H9 (cell line): ENCODE measurements at regions not wholly inside any gene's neighbourhood (a gene's known extent, or its start where the extent isn't known, plus 50 kb on each side); places are given as distances from the start of the nearest gene placed in this dataset.

ENCODE experiments used
- DNase-seq: peaks from one replicate; pipeline ENCODE4 v3.0.0-alpha.2; 2017
- H2AFZ ChIP-seq: one replicate; pipeline ENCODE4 v1.6.1; 2013; ENCODE audit warnings: mild to moderate bottlenecking, low read length, control low read depth, moderate library complexity
- H2AK5ac ChIP-seq: 2 replicates; pipeline ENCODE4 v1.6.1; 2013; ENCODE audit warnings: low read length, control low read depth, mixed read lengths; ENCODE audit not compliant: insufficient read length
- H2BK120ac ChIP-seq: one replicate; pipeline ENCODE4 v1.6.1; 2013; ENCODE audit warnings: low read depth, mild to moderate bottlenecking, low read length, control low read depth, inconsistent platforms; ENCODE audit not compliant: poor library complexity, severe bottlenecking
- H2BK12ac ChIP-seq: 2 replicates; pipeline ENCODE4 v1.6.1; 2013; ENCODE audit warnings: low read length, control low read depth, mixed read lengths, low read depth; ENCODE audit not compliant: insufficient read length
- H2BK15ac ChIP-seq: 2 replicates; pipeline ENCODE4 v1.6.1; 2013; ENCODE audit warnings: low read depth, low read length, control low read depth
- H2BK20ac ChIP-seq: one replicate; pipeline ENCODE4 v1.6.1; 2013; ENCODE audit warnings: low read depth, mild to moderate bottlenecking, low read length, control low read depth, inconsistent platforms; ENCODE audit not compliant: poor library complexity, severe bottlenecking
- H2BK5ac ChIP-seq: 2 replicates; pipeline ENCODE4 v1.6.1; 2013; ENCODE audit warnings: low read length, control low read depth, mixed read lengths; ENCODE audit not compliant: insufficient read length
- H3K14ac ChIP-seq: 2 replicates; pipeline ENCODE4 v1.6.1; 2013; ENCODE audit warnings: low read length, control low read depth; ENCODE audit not compliant: insufficient read depth
- H3K18ac ChIP-seq: 2 replicates; pipeline ENCODE4 v1.6.1; 2013; ENCODE audit warnings: low read depth, mild to moderate bottlenecking, mixed read lengths, low read length, control low read depth; ENCODE audit not compliant: insufficient read length
- H3K23ac ChIP-seq: 2 replicates; pipeline ENCODE4 v1.6.1; 2013; ENCODE audit warnings: low read length, control low read depth, mixed read lengths, low read depth; ENCODE audit not compliant: insufficient read length
- H3K23me2 ChIP-seq: 2 replicates; pipeline ENCODE4 v1.6.1; 2013; ENCODE audit warnings: low read depth, mild to moderate bottlenecking, mixed read lengths, low read length, control low read depth; ENCODE audit not compliant: insufficient read length, poor library complexity, severe bottlenecking
- H3K27ac ChIP-seq: 2 replicates; pipeline ENCODE4 v1.5.1; 2013; ENCODE audit warnings: low read length, control low read depth, mixed read lengths, low read depth; ENCODE audit not compliant: insufficient read length
- H3K27me3 ChIP-seq: 2 replicates; pipeline ENCODE4 v1.6.1; 2013; ENCODE audit warnings: low read length, control low read depth, inconsistent platforms; ENCODE audit not compliant: insufficient read depth
- H3K4ac ChIP-seq: 2 replicates; pipeline ENCODE4 v1.6.1; 2013; ENCODE audit warnings: low read depth, mild to moderate bottlenecking, control low read depth, inconsistent platforms, low read length, moderate library complexity
- H3K4me1 ChIP-seq: 2 replicates; pipeline ENCODE4 v1.6.1; 2013; ENCODE audit warnings: low read length, control low read depth, inconsistent platforms; ENCODE audit not compliant: insufficient read depth
- H3K4me2 ChIP-seq: 2 replicates; pipeline ENCODE4 v1.6.1; 2013; ENCODE audit warnings: low read length, control low read depth, mixed read lengths; ENCODE audit not compliant: insufficient read length, insufficient read depth
- H3K56ac ChIP-seq: 2 replicates; pipeline ENCODE4 v1.6.1; 2013; ENCODE audit warnings: low read depth, mild to moderate bottlenecking, mixed read lengths, low read length, control low read depth; ENCODE audit not compliant: insufficient read length
- H3K79me1 ChIP-seq: 2 replicates; pipeline ENCODE4 v1.6.1; 2013; ENCODE audit warnings: low read depth, mild to moderate bottlenecking, moderate library complexity, low read length, control low read depth, inconsistent platforms; ENCODE audit not compliant: insufficient read depth, poor library complexity, severe bottlenecking
- H3K79me2 ChIP-seq: 2 replicates; pipeline ENCODE4 v1.6.1; 2013; ENCODE audit warnings: low read length, control low read depth, inconsistent platforms; ENCODE audit not compliant: insufficient read depth
- H3K9ac ChIP-seq: 2 replicates; pipeline ENCODE4 v1.6.1; 2013; ENCODE audit warnings: low read length, control low read depth, mixed read lengths; ENCODE audit not compliant: insufficient read length; ENCODE audit errors: extremely low read depth
- H3K9me3 ChIP-seq: one replicate; pipeline ENCODE4 v1.6.1; 2013; ENCODE audit warnings: low read depth, low read length, inconsistent platforms; ENCODE audit not compliant: control insufficient read depth
- H3T11ph ChIP-seq: one replicate; pipeline ENCODE4 v1.6.1; 2013; ENCODE audit warnings: mild to moderate bottlenecking, low read length, control low read depth, inconsistent platforms
- H4K20me1 ChIP-seq: one replicate; pipeline ENCODE4 v1.6.1; 2013; ENCODE audit not compliant: control insufficient read depth, insufficient read length, insufficient read depth
- H4K5ac ChIP-seq: 2 replicates; pipeline ENCODE4 v1.6.1; 2013; ENCODE audit warnings: low read depth, mild to moderate bottlenecking, mixed read lengths, low read length, control low read depth; ENCODE audit not compliant: insufficient read length
- H4K8ac ChIP-seq: replicated peaks from 2 replicates; pipeline ENCODE4 v1.6.1; 2013; ENCODE audit warnings: low read length, control low read depth, mixed read lengths, low read depth; ENCODE audit not compliant: insufficient read length
- H4K91ac ChIP-seq: 2 replicates; pipeline ENCODE4 v1.6.1; 2013; ENCODE audit warnings: low read depth, mild to moderate bottlenecking, moderate library complexity, mixed read lengths, low read length, control low read depth; ENCODE audit not compliant: insufficient read length
- H3K27ac Mint-ChIP-seq, 3 experiments: 2 replicates in 2 of 3; 3 replicates in 1 of 3; pipeline ENCODE4 v1.8.0; 2020 to 2021; ENCODE audit warnings: mixed read lengths in 3 of 3, mild to moderate bottlenecking in 1 of 3, moderate library complexity in 1 of 3
- H3K27me3 Mint-ChIP-seq: 2 replicates; pipeline ENCODE4 v1.8.0; 2021; ENCODE audit warnings: low read depth, mild to moderate bottlenecking, moderate library complexity, mixed read lengths
- H3K36me3 Mint-ChIP-seq, 3 experiments: 2 replicates in 2 of 3; 3 replicates in 1 of 3; pipeline ENCODE4 v1.8.0; 2020 to 2021; ENCODE audit warnings: low read depth in 3 of 3, mixed read lengths in 3 of 3; ENCODE audit not compliant: insufficient read depth in 1 of 3
- H3K4me1 Mint-ChIP-seq, 2 experiments: 2 replicates each; pipeline ENCODE4 v1.8.0; 2020; ENCODE audit warnings: mixed read lengths in 2 of 2
- H3K4me3 Mint-ChIP-seq, 2 experiments: 2 replicates in 1 of 2; 3 replicates in 1 of 2; pipeline ENCODE4 v1.8.0; 2020 to 2021; ENCODE audit warnings: mild to moderate bottlenecking in 2 of 2, mixed read lengths in 2 of 2, moderate library complexity in 1 of 2
- H3K9me3 Mint-ChIP-seq, 2 experiments: 2 replicates in 1 of 2; 3 replicates in 1 of 2; pipeline ENCODE4 v1.8.0; 2020; ENCODE audit warnings: mild to moderate bottlenecking in 2 of 2, mixed read lengths in 2 of 2, moderate library complexity in 1 of 2
- WGBS: extraction: QIAGEN DNeasy Blood & Tissue Kit; methylation state at CpG from one replicate; pipeline ENCODE4 v1.1.7; 2013; ENCODE audit warnings: missing lambda C conversion rate, low lambda C conversion rate, mixed read lengths; ENCODE audit not compliant: insufficient read length; ENCODE audit errors: extremely low coverage; 5-methylcytosine and 5-hydroxymethylcytosine counted together
- TF ChIP-seq, protein P1 (sequence below): fragments of 200-600 bp; sonication (generic); conservative IDR thresholded peaks from 3 replicates; pipeline ENCODE4 v1.8.0; 2021; ENCODE audit warnings: antibody characterized with exemption, mild to moderate bottlenecking

DNA sequence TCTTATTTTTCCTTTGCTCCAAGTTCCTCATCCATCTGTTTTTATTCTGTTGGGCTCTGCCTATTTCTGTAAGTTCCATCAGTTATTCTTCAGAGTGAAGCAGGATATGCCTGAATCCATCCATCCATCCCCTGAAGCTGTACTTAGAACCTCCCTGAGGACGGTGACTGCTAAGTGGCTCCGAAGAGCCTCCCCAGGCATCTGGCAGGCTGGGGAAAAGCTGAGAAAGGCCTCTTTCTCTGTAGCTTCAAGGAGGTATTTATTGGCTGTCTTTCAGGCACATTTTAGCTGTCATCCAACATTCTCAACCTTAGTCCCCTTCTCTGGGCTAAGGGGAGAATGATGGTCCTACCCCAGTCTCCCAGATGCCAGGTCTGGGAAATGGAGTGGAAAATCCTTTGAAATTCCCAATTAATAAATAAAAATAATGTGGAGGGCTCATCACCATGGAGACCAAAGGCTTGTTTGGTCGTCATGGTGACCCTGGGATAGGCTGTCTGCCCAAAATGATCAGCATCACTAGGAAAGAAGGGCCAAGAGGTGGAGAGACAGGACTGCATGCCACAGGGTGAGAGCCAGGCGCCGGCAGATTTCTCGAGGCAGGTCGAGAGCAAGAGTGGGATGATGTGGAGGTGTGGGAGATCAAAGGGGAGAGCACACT lies 82.0 kb downstream of the UBIAD1 start:
- no peak overlapping the region for H3K14ac ChIP-seq
- no peak overlapping the region for H2BK12ac ChIP-seq
- H3K79me1 ChIP-seq = no peaks in the 10 kb centered on the region
- no CpG with 5 or more reads among the region's 7 CpGs for WGBS
- H3K18ac ChIP-seq = no peak overlapping the region
- H3K23me2 ChIP-seq = peaks cover 3% of the 10 kb centered on the region
- H4K8ac ChIP-seq = no peak overlapping the region
- H3K27ac ChIP-seq = no peak overlapping the region
- peaks cover 10% of the 10 kb centered on the region for H3K27me3 Mint-ChIP-seq
- no peak overlapping the region for H3K27ac Mint-ChIP-seq
- no peaks in the 10 kb centered on the region for H3K27me3 ChIP-seq
- H3K9ac ChIP-seq = no peak overlapping the region
- H3K4me1 Mint-ChIP-seq = peaks cover 40% of the 10 kb centered on the region in 2 experiments
- no peak overlapping the region for H4K91ac ChIP-seq
- peaks cover 4% of the 10 kb centered on the region; the same call in 1 of the 2 replicates for H3K4me1 ChIP-seq
- TF ChIP-seq, protein P1, sequence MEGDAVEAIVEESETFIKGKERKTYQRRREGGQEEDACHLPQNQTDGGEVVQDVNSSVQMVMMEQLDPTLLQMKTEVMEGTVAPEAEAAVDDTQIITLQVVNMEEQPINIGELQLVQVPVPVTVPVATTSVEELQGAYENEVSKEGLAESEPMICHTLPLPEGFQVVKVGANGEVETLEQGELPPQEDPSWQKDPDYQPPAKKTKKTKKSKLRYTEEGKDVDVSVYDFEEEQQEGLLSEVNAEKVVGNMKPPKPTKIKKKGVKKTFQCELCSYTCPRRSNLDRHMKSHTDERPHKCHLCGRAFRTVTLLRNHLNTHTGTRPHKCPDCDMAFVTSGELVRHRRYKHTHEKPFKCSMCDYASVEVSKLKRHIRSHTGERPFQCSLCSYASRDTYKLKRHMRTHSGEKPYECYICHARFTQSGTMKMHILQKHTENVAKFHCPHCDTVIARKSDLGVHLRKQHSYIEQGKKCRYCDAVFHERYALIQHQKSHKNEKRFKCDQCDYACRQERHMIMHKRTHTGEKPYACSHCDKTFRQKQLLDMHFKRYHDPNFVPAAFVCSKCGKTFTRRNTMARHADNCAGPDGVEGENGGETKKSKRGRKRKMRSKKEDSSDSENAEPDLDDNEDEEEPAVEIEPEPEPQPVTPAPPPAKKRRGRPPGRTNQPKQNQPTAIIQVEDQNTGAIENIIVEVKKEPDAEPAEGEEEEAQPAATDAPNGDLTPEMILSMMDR = no peak
- no peaks in the 10 kb centered on the region for H4K20me1 ChIP-seq
- no peak overlapping the region for H2BK5ac ChIP-seq
- peaks cover 2 to 4% of the 10 kb centered on the region in 2 experiments; a peak in 3 of 5 replicates for H3K9me3 Mint-ChIP-seq
- H2AFZ ChIP-seq = no peak overlapping the region
- H3K4me3 Mint-ChIP-seq = no peak overlapping the region; a peak in 2 of 5 replicates
- no peak overlapping the region for H2AK5ac ChIP-seq
- H3K79me2 ChIP-seq = no peaks in the 10 kb centered on the region
- no peak overlapping the region for H2BK120ac ChIP-seq
- H3K56ac ChIP-seq = no peak overlapping the region
- no peak for DNase-seq
- H3K9me3 ChIP-seq = no peaks in the 10 kb centered on the region
- no peak overlapping the region for H4K5ac ChIP-seq
- H2BK15ac ChIP-seq = no peak overlapping the region
- no peak overlapping the region for H3K23ac ChIP-seq
- no peak overlapping the region for H3K4ac ChIP-seq
- peaks cover 0 to 6% (median 0%) of the 10 kb centered on the region in 3 experiments; a peak in 2 of 7 replicates for H3K36me3 Mint-ChIP-seq
- peak overlapping the region; percentile 62 for H3T11ph ChIP-seq
- H3K4me2 ChIP-seq = no peak overlapping the region
- no peak overlapping the region for H2BK20ac ChIP-seq
